SW 1271 (cell line): ENCODE measurements at regions not wholly inside any gene's neighbourhood (a gene's known extent, or its start where the extent isn't known, plus 50 kb on each side); places are given as distances from the start of the nearest gene placed in this dataset.
"Not testable (repeated sequence)": the region's sequence is repeated elsewhere in the genome, so short reads cannot be mapped to it uniquely, and the experiment has no call there.

ENCODE experiments used
- DNase-seq, 2 experiments: peaks; one replicate each; lab custom pipeline; 2025; lab: John Stamatoyannopoulos, UW

- no peak for DNase-seq
Measured at GRCh38 chr14:55847766-55848165, 267.8 kb downstream of the KTN1 start.

- no peak for DNase-seq
Measured at GRCh38 chr14:55848964-55849363, 269.0 kb downstream of the KTN1 start.

GRCh38 chr14:55849833-55850232 is 268.4 kb upstream of the PELI2 start:
- DNase-seq, result no peak

GRCh38 chr14:55850825-55851241 is 267.4 kb upstream of the PELI2 start:
- no peak for DNase-seq

GRCh38 chr14:55851301-55851700 is 266.9 kb upstream of the PELI2 start:
- no peak for DNase-seq

GRCh38 chr14:55851961-55852360 is 266.2 kb upstream of the PELI2 start:
- no peak for DNase-seq

GRCh38 chr14:55855751-55856150 is 262.5 kb upstream of the PELI2 start:
- DNase-seq, result no peak

GRCh38 chr14:55858604-55859003 is 259.6 kb upstream of the PELI2 start:
- DNase-seq, result no peak

GRCh38 chr14:55861561-55861960 is 256.6 kb upstream of the PELI2 start:
- DNase-seq, result not testable (repeated sequence)

- DNase-seq, result no peak
Measured at GRCh38 chr14:55864890-55865655, 253.1 kb upstream of the PELI2 start.

- no peak for DNase-seq
Measured at GRCh38 chr14:55867311-55867710, 250.9 kb upstream of the PELI2 start.

GRCh38 chr14:55867719-55868118 is 250.5 kb upstream of the PELI2 start:
- DNase-seq, result no peak

GRCh38 chr14:55869397-55870049 is 248.7 kb upstream of the PELI2 start:
- no peak for DNase-seq

GRCh38 chr14:55873169-55873568 is 245.0 kb upstream of the PELI2 start:
- DNase-seq, result no peak

GRCh38 chr14:55874785-55875184 is 243.4 kb upstream of the PELI2 start:
- no peak for DNase-seq

- DNase-seq, result no peak
Measured at GRCh38 chr14:55877942-55878341, 240.3 kb upstream of the PELI2 start.

GRCh38 chr14:55881577-55882241 is 236.5 kb upstream of the PELI2 start:
- DNase-seq, result no peak

- DNase-seq, result no peak
Measured at GRCh38 chr14:55884819-55885218, 233.4 kb upstream of the PELI2 start.

- no peak for DNase-seq
Measured at GRCh38 chr14:55889124-55889523, 229.1 kb upstream of the PELI2 start.

- DNase-seq, result no peak
Measured at GRCh38 chr14:55891692-55892091, 226.5 kb upstream of the PELI2 start.

GRCh38 chr14:55892906-55893305 is 225.3 kb upstream of the PELI2 start:
- DNase-seq, result no peak

GRCh38 chr14:55893705-55894104 is 224.5 kb upstream of the PELI2 start:
- DNase-seq, result no peak

GRCh38 chr14:55897031-55897430 is 221.2 kb upstream of the PELI2 start:
- no peak for DNase-seq
